ENCODE measurements at regions not wholly inside any gene's neighbourhood (a gene's known extent, or its start where the extent isn't known, plus 50 kb on each side); places are given as distances from the start of the nearest gene placed in this dataset.

GRCh38 chr12:77392467-77393088 is 327.2 kb upstream of the E2F7 start:
- no peak for TF ChIP-seq SMC3 (IDR thresholded peaks at IDR 0.05)
- TF ChIP-seq, protein P1, sequence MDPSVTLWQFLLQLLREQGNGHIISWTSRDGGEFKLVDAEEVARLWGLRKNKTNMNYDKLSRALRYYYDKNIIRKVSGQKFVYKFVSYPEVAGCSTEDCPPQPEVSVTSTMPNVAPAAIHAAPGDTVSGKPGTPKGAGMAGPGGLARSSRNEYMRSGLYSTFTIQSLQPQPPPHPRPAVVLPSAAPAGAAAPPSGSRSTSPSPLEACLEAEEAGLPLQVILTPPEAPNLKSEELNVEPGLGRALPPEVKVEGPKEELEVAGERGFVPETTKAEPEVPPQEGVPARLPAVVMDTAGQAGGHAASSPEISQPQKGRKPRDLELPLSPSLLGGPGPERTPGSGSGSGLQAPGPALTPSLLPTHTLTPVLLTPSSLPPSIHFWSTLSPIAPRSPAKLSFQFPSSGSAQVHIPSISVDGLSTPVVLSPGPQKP (IDR thresholded peaks at IDR 0.05; ENCODE audit: low read depth, low read length), result no peak
- no peak for TF ChIP-seq CTCF (IDR thresholded peaks at IDR 0.05)
- TF ChIP-seq, protein P2, sequence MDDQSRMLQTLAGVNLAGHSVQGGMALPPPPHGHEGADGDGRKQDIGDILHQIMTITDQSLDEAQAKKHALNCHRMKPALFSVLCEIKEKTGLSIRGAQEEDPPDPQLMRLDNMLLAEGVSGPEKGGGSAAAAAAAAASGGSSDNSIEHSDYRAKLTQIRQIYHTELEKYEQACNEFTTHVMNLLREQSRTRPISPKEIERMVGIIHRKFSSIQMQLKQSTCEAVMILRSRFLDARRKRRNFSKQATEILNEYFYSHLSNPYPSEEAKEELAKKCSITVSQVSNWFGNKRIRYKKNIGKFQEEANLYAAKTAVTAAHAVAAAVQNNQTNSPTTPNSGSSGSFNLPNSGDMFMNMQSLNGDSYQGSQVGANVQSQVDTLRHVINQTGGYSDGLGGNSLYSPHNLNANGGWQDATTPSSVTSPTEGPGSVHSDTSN (IDR thresholded peaks at IDR 0.05), result no peak
- no peak for TF ChIP-seq CHD2 (IDR thresholded peaks at IDR 0.05; ENCODE audit: low read length, partially characterized antibody)
- no peak for TF ChIP-seq PHF8 (IDR thresholded peaks at IDR 0.05; ENCODE audit: borderline replicate concordance, low read depth)

Data from A549 (cell line).